ENCODE measurements at regions not wholly inside any gene's neighbourhood (a gene's known extent, or its start where the extent isn't known, plus 50 kb on each side); places are given as distances from the start of the nearest gene placed in this dataset.

GRCh38 chr14:38761033-38761432 lies 342.0 kb downstream of the SEC23A start:
- DNase-seq, result no peak

GRCh38 chr14:38758661-38759060 lies 344.4 kb downstream of the SEC23A start:
- DNase-seq, result no peak

GRCh38 chr14:38755036-38755435 lies 348.0 kb downstream of the SEC23A start:
- DNase-seq, result no peak

GRCh38 chr14:38752750-38753149 lies 350.3 kb downstream of the SEC23A start:
- no peak for DNase-seq

- DNase-seq, result no peak
Measured at GRCh38 chr14:38752341-38752740, 350.7 kb downstream of the SEC23A start.

GRCh38 chr14:38751459-38751858 lies 351.6 kb downstream of the SEC23A start:
- no peak for DNase-seq

GRCh38 chr14:38749936-38750335 lies 353.1 kb downstream of the SEC23A start:
- DNase-seq, result no peak

- no peak for DNase-seq
Measured at GRCh38 chr14:38745861-38746260, 357.2 kb downstream of the SEC23A start.

- no peak for DNase-seq
Measured at GRCh38 chr14:38743966-38744584, 359.0 kb downstream of the SEC23A start.

- DNase-seq, result no peak
Measured at GRCh38 chr14:38737686-38738407, 365.2 kb downstream of the SEC23A start.

GRCh38 chr14:38735005-38735404 lies 368.0 kb downstream of the SEC23A start:
- no peak for DNase-seq

GRCh38 chr14:38731962-38732361 lies 371.1 kb downstream of the SEC23A start:
- DNase-seq, result no peak

- no peak for DNase-seq
Measured at GRCh38 chr14:38730420-38730819, 372.6 kb downstream of the SEC23A start.

GRCh38 chr14:38727731-38728130 lies 375.3 kb downstream of the SEC23A start:
- no peak for DNase-seq

- no peak for DNase-seq
Measured at GRCh38 chr14:38724621-38725020, 378.4 kb downstream of the SEC23A start.

GRCh38 chr14:38723959-38724358 lies 379.1 kb downstream of the SEC23A start:
- DNase-seq, result no peak

- DNase-seq, result no peak
Measured at GRCh38 chr14:38723277-38723676, 379.8 kb downstream of the SEC23A start.

GRCh38 chr14:38721822-38722431 lies 381.1 kb downstream of the SEC23A start:
- DNase-seq, result peak; percentile 76

- DNase-seq, result no peak
Measured at GRCh38 chr14:38718519-38718918, 384.5 kb downstream of the SEC23A start.

- DNase-seq, result no peak
Measured at GRCh38 chr14:38716926-38717325, 386.1 kb downstream of the SEC23A start.

GRCh38 chr14:38710881-38711280 lies 392.2 kb downstream of the SEC23A start:
- DNase-seq, result no peak

- no peak for DNase-seq
Measured at GRCh38 chr14:38710196-38710595, 392.8 kb downstream of the SEC23A start.

GRCh38 chr14:38705220-38705619 lies 397.8 kb downstream of the SEC23A start:
- DNase-seq, result no peak

GRCh38 chr14:38704220-38704619 lies 398.8 kb downstream of the SEC23A start:
- no peak for DNase-seq

Data from islet precursor cell (in vitro differentiated cells).